ENCODE measurements at regions not wholly inside any gene's neighbourhood (a gene's known extent, or its start where the extent isn't known, plus 50 kb on each side); places are given as distances from the start of the nearest gene placed in this dataset.

DNA sequence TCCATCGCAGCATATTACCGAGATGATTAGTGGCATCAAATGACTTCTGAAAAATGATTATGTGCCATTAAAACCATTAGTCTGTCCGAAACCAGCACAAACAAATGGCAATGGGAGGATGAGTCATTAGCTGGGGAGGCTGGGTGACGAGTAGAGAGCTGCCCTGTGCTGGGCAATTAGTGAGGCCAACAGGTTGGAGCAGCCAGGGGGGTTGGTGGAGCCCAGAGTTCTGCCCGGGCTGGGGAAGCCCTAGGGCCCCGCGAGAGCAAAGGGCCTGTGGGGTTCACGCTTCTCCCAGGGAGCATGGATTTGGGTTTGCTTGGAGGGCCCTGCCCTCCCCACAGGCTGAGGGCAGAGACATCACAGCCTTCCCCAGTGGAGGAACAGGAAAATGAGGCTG lies 152.1 kb upstream of the RPL38 start:
- POLR2A ChIA-PET = no interaction called here
- CTCF ChIA-PET = no interaction called here

DNA sequence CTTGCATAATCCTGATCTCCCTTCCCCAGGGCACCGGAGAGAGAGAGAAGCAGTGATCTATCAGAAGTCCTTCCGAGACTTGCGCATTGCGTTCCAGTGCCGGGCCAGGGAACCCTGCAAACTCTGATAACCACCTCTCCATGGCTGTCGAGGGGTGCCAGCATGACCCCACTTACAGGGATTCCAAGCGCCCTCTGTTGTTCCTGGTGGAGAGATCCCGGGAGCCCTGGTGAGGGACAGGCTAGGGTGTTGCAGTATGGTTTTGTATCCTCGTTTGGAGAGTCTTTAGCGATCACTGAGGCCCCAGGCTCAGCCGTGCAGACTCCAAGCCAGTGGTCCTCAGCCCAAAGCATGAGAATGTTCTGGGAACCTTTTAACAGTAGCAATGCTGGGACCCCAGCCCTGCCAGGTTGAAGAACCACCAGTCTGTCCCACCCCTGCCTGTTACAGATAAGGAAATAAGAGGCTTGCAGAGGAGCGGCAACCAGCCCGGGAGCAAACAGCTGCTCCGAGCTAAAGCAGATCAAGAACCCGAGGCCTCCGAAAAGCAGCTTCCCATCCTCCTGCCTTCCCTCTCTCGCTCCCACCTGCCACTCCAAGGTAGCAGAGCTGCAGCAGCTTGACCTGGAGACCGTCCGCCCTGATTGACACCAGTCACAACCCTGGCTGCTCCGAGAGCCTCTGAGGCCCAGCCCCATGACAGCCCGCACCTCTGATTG lies 150.3 kb upstream of the RPL38 start:
- CTCF ChIA-PET = no interaction called here
- POLR2A ChIA-PET = no interaction called here

DNA sequence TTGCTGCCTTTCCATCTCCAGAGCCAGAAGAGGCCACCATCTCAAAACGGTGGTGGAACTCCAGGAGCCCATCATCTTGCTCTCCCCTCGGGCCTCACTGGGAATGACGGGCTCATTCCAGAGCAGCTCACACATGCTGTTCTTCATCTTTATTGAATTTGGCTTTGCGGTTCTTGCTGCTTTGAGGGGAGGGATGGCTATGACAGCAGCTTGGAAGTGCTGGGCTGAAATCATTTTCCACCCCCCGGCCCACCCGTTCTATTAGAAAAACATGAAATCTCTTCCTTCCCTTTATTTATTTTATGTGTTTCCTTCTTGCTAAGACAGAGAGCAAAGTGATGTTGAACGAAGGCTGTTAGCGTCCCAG lies 149.8 kb upstream of the RPL38 start:
- ChIA-PET CTCF (no interaction called here), POLR2A (no interaction called here)

DNA sequence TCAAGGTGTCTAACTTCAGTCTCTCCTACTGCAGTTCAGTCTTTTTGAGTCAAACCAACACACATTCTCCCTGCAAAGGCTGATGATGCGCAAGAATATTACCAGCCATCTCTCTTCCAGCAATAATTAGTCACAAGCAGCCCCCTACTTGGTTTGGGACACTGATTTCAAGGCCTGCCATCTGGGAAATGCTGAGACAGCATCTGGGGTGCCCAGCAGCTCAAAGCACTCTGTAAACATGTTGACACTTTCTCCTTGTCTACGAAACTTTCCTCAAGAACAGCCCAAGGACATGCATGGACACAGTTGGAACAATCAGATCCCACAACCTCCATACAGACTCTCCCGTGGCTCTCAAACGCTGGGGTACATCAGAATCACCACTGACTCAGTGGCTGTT lies 149.2 kb upstream of the RPL38 start:
- CTCF ChIA-PET = no interaction called here
- POLR2A ChIA-PET = no interaction called here

DNA sequence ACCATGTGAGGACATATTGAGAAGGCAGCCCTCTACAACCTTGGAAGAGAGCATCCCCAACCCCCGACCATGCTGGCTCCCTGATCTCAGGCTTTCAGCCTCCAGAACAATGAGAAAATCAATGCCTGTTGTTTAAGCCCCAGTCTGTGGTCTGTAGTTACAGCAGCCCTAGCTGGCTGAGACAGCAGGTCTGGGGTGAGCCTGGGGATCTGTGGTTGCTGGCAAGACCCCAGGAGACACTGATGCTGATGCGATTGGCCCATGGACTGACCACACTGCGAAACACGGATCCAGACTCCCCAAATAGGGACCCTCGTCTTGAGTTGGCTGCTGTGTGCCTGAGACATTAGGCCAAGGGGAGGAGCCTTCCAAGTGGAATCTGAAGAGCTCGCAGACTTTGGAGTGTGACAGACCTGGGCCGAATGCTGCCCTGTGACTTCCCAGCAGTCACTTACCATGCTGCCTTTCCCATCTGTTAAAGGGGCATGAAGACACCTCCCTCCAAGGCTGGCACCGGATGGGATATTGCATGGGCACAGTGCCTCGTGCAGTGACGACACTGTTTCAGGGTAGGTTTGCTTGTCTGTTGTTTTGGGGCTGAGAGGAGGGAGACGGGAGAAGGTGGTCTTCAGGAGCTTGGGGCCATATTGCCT lies 147.8 kb upstream of the RPL38 start:
- CTCF ChIA-PET = no interaction called here
- POLR2A ChIA-PET = no interaction called here

DNA sequence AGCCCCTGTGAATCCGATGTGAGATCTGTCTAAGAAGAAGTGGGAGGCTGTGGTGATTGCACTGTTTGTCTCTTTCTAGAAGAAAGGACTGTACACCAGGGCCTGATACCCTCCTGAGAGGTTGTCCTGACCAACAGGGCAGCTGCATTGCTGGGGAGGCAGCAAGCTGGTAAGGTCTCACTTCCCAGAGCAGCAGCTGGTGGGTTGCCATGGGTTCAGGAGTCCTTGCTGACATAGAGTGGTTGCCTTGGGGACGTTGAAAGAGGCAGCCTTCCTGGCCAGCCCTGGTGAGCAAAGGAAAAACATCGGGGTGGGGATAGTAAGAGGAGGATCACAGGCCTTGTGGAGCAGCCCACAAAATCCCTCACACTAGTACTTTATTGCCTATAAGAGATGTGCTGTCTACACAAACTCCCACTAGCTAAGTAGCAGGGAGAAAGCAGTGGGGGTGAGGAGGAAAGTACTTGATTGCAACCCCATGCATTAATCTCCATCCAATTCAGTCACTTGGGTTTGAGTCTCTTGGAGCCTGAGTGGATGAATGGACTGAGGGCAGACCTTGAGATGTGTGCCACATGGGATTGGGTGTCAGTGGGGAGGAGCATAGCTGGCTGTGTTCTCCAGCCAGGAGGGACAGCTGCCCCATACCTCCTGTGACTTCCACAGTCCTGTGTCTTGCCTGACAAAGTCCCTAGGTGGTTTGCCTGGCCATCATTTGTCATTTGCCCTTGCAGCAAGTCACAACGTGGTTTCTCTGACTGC lies 143.8 kb upstream of the RPL38 start:
- ChIA-PET CTCF (interaction anchor here (0.5 kb wide), 1 partner anchor 842 kb away, joined by 3 read pairs; no protein-coding TSS in a partner anchor), POLR2A (no interaction called here)

DNA sequence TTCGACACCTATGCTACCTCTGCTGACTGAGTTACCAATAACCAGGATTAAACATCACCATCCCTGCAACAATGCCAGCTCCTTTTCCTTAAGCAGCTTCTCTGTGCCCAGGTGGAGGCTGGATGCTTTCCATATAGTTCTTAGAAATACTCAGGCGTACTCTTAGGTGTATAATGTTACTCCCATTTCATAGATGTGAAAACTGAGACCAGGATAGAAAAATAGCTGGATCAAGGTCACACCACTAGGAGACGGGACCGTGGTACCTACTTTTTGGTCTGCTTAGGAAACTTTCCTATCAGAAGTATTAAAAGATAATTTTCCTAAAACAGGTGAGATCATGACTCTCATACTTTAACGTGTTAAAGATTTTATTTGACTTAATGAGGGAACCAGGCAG lies 141.7 kb upstream of the RPL38 start:
- ChIA-PET CTCF (no interaction called here), POLR2A (no interaction called here)

DNA sequence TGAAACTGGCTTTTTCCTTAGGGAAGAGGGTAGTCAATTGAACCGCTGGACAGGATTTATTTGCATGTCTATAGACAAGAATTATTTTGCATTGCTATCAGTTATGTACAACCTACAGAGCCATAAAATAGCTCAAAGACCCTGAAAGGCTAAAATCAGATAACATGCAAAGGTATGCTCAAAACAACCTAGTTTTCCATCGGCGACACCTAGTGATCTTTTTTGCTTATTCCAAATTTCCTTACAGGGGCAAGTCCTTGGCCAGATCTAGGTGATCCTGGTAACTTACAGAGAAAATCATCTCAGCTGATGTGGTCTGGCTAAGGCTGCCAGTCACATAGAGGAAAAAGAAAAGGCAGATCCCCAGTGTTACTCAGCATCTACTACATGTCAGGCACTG lies 141.2 kb upstream of the RPL38 start:
- ChIA-PET POLR2A (no interaction called here), CTCF (no interaction called here)

DNA sequence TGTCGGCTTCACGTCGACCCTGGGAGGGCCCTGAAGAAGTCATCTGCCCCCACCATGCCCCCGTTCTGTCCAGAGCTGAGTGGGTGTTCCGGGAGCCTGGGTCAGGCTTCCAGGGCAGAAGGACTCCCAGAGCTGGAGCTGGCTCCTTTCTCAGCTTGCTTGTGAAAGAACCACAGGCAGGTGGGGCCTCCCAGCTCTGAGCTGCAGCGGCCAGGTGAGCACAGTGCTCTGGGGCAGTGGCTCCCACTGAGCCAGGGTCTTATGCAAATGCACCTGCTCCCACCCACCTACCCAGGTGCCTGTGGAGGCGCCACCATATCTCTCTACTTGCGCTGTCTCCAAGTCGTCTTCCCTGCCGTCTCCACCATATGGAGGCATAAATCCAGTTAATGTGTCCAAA lies 140.0 kb upstream of the RPL38 start:
- ChIA-PET CTCF (no interaction called here), POLR2A (no interaction called here)

DNA sequence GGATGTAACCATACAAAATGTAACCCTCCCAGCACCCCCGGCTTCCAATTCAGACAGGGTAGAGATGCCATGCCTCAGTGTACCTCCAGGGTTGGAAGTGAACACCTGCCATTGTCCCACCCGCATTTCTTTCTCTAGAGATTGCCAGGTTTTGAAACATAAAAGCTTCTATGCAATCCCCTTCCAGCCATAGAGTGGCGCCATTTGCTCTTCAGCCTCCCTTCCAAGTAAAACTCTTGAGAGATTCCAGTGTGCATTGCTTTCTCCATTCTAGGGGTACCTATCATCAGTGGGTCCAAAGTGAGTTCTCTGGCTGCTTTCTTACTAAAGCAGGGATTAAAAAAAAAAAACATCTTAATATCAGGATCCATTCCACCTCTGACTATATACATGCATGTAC lies 133.1 kb upstream of the RPL38 start:
- POLR2A ChIA-PET = no interaction called here

DNA sequence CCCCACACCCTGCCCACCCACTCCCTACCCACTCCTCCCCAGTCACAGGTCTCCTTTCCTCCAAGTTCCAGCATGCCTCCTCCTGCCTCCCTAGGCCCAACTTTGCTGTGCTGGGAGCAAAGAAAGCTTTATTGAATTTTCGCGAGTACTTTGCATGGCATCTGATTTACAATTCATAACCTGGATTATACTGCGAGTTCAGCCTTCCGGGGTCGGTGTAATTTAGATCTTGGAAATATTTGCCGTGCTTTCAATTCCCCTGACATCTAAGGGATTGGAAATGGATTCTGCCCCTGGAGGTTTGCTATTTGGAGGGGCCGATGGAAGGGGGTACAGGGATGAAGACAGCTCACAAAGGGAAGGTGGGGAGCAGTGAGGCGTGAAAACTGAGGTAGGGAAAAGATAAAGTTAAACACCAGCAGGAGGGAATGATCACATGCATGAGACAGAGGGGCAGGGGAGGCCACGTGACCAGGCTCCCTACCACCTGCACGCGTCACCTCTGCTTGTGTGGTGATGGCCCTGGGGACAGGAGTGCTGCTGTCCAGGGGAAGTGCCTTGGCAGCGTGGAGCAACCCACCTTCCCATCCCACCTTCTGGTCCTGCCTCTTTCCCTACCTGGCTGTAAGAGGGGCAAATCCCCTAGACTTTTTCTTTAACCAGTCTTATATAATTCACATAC lies 132.3 kb upstream of the RPL38 start:
- ChIA-PET CTCF (no interaction called here), POLR2A (no interaction called here)

More for the DNA sequence above, 133.1 kb upstream of the RPL38 start:
- CTCF ChIA-PET = no interaction called here

DNA sequence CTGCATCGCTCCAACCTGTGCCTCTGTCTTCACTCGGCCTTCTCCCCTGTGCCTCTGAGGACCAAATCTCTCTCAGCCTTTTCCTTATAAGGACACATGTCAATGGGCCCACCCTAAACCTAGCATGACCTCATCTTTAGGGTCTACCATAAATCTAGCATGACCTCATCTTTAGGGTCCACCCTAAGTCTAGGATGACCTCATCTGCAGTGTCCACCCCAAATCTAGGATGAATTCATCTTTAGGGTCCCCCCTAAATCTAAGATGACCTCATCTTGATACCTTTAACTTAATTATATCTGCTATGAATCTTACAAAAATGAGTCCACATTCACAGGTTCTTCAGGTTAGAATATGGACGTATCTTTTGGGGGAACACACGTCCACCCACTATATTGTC lies 131.1 kb upstream of the RPL38 start:
- ChIA-PET POLR2A (no interaction called here), CTCF (no interaction called here)

DNA sequence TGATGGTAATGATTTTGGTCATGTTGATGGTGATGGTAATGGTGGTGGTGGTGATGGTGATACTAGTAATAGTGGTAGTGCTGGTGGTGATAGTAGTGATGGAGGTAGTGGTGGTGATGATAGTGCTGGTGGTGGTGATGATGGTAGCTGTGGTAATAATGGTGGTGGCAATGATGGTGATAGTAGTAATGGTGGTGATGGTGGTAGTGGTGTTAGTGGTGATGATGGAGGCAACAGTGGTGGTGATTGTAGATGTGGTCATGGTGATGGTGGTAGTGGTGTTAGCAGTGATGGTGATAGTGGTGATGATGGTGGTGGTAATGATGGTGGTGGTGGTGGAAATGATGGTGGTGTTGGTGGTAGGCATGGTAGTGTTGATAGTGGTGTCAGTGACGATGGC lies 127.0 kb upstream of the RPL38 start:
- ChIA-PET CTCF (no interaction called here), POLR2A (no interaction called here)

DNA sequence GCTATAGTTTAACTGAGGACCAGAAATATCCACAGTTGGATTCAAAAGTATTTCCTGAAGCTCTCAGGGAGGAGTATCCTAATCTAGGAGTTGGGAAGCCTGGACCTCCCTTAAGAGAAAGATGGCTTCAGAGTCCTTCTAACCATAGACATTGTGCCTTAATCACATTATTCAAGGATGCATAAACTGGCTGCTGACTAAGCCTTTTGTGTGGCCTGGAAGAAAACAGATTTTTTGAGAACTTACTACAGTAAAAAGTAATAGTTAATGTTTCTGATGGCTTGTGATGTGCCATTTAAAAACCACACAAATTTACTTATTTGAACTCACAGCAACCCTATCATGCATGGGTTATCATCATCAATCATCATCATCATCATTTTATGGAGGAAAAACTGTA lies 126.2 kb upstream of the RPL38 start:
- ChIA-PET POLR2A (no interaction called here), CTCF (no interaction called here)

DNA sequence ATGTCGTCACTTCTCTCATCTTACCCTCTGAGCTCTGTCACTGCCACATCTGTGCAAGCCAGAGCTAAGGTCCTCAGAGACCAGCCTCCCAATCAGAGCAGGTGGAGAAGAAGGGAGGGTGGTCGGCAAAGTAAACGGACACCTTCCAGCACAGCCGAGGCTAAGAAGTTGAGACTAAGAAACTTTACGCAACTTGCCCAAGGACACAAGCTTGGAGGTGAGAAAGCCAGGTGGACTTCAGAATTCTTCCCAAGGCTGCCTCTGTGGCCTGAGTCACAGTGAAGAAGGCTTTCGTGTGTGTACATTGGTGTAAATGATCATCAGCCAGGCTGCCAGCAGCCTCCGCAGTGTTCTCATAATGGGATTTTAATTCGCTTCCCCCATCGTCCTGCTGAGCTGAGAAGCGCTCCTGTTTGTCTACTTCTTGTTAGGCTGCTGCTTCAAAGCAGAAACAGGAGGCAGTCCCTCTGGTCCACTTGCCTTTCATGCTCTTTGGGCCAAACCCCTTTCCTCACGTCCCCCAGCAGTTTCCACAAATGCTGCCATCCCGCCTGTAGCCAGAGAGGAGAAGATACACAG lies 125.0 kb upstream of the RPL38 start:
- POLR2A ChIA-PET = no interaction called here
- CTCF ChIA-PET = no interaction called here

DNA sequence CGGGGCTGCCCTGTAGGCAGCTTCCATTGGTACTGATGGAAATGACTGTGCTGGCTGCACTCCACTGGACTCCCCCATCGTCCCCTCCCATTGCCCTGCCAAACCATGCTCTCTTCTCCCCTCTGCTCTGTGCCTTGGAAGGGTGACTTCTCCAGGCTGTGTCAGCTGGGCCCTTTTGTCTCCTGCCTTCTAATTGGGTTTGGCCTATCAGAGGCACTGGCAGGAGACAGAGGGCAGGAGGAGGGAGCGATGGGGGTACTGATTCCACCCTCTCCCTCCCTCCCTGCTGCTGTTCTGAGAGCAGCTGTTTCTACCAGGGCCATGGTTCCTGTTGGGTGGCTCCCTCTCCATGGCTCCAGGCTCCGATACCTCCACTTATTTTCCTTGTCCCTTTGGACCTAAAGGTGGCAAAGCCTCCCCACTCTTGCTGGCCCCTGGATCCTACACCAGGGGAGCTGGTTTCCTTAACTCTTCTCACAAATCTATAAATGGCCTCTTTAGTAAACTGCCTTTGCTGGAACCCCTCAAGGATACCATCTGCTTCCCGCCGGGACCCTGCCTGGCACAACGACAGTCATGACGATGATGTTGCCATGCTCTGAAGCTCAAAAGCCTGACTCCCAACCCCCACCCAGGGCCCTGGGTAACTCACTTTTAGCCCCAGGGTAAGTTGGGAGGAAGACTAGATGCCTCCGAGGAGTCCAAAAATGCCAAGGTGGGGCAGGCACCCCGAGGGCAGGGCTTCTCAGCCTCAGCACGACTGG lies 123.8 kb upstream of the RPL38 start:
- CTCF ChIA-PET = no interaction called here
- POLR2A ChIA-PET = no interaction called here

DNA sequence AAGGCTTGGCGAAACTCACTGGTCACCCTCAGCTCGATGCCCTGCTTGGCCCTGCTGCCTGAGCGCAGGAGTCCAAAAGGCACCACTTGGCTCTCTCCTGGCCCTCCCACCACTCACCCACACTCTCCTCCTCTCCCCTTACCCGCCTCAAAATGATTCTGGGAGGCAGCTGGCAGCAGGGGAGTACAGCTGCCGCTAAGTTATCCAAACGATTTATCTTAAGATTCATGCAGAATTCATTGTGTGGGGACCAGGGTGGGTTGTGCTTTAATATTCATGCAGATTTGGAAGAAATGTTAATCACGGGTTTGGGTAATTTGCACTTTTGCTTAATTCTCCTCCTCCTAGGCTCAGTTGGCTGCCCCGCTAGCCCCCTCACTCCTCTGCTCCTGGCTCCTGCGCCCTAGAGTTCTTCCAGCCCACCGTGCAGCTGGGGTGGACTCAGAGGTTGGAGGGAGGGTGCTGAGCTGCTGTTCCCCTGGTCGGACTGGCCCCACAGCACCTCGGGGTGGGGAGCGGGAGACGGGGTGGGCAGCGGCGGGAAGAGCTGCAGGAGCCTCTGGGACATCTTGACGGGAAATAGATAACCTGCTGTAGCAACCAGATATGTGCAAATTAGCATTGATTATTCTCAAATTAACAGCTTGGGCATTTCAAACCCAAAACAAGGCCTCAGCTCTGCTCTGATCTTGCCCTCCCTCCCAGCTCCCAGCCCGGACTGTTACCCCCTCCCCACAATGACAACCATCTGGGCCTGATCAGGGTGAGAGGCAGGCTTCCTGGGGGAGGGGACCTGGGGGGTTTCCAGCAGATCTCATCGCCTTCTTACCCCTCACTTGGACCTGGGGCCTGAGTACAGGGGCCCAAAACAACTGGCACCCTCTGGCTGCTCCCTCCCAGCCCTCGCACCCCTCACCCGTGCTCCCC lies 122.6 kb upstream of the RPL38 start:
- ChIA-PET POLR2A (no interaction called here), CTCF (no interaction called here)

DNA sequence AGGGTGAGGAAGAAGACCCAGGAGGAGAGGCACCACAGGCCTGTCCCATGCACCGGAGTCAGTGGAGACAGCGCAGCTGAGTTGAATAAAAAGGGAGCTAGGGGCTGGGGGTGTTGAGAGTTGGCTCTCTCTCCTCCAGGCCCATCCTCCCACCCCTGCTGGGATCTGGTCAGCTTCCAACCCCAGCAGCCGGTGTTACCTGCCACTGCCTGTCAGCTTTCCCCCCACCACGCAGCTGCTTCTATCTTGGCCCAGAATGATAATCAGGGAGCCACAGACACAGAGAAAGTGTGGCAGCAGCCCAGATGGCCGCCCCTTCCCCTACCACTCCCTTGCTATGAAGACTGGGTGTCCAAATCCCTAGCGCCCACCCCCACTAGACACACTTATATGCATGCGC lies 120.6 kb upstream of the RPL38 start:
- ChIA-PET CTCF (interaction anchor here (0.9 kb wide), 1 partner anchor 29 kb away, joined by 3 read pairs; no protein-coding TSS in a partner anchor), POLR2A (no interaction called here)

DNA sequence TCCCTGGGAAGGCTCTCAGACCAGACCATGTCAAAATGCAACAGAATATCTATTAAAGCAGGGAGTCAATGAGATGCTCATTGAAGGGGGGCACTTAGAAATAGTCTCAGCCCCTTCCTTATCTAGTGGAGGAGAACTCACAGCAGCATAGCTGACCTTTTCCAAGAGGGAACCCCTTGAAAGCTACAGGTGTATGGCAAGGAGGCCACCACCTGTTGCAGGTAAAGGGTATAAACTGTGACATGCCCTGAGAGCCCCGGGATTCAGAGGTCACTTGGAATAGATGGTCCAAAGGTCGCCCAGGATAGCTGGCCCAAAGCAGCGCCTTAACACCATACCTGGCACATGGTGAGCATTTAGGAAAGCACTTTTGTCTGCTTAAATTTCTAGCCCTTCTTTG lies 120.2 kb upstream of the RPL38 start:
- CTCF ChIA-PET = interaction anchor here (0.9 kb wide), 1 partner anchor 29 kb away, joined by 3 read pairs; no protein-coding TSS in a partner anchor
- POLR2A ChIA-PET = no interaction called here

Measured in activated CD8-positive, alpha-beta memory T cell treated with anti-CD3 and anti-CD28 coated beads for 36 hours (primary cell).